Smooth muscle cell (in vitro differentiated cells): ENCODE measurements at regions not wholly inside any gene's neighbourhood (a gene's known extent, or its start where the extent isn't known, plus 50 kb on each side); places are given as distances from the start of the nearest gene placed in this dataset.

Source experiments
- DNase-seq: peaks from one replicate; lab custom pipeline; 2025; ENCODE audit not compliant: unreplicated experiment; lab: John Stamatoyannopoulos, UW
- H2AFZ ChIP-seq: fragments of 200-600 bp; sonication (generic); 2 replicates; pipeline ENCODE4 v1.6.0; 2016; ENCODE audit warnings: antibody characterized with exemption, low read depth, mild to moderate bottlenecking
- H3F3A ChIP-seq: fragments of 200-600 bp; sonication (generic); 2 replicates; pipeline ENCODE4 v1.6.0; 2017; ENCODE audit warnings: antibody characterized with exemption, low read depth
- H3K27ac ChIP-seq: fragments of 200-600 bp; sonication (generic); 2 replicates; pipeline ENCODE4 v1.5.1; 2016; ENCODE audit warnings: low read depth, mild to moderate bottlenecking
- H3K27me3 ChIP-seq: fragments of 200-600 bp; sonication (generic); 2 replicates; pipeline ENCODE4 v1.6.1; 2016; ENCODE audit warnings: low read depth, mild to moderate bottlenecking
- H3K36me3 ChIP-seq: fragments of 200-600 bp; sonication (generic); 2 replicates; pipeline ENCODE4 v1.5.1; 2016; ENCODE audit warnings: low read depth
- H3K4me1 ChIP-seq: fragments of 200-600 bp; sonication (generic); 2 replicates; pipeline ENCODE4 v1.5.1; 2016; ENCODE audit warnings: low read depth
- H3K4me2 ChIP-seq: fragments of 200-600 bp; sonication (generic); 2 replicates; pipeline ENCODE4 v1.6.0; 2016; ENCODE audit warnings: mild to moderate bottlenecking
- H3K4me3 ChIP-seq: fragments of 200-600 bp; sonication (generic); 2 replicates; pipeline ENCODE4 v1.5.1; 2016; ENCODE audit warnings: mild to moderate bottlenecking
- H3K79me2 ChIP-seq: fragments of 200-600 bp; sonication (generic); 2 replicates; pipeline ENCODE4 v1.6.0; 2016; ENCODE audit warnings: low read depth, mild to moderate bottlenecking
- H3K9ac ChIP-seq: fragments of 200-600 bp; sonication (generic); 2 replicates; pipeline ENCODE4 v1.6.0; 2016; ENCODE audit warnings: low read depth
- H3K9me3 ChIP-seq: fragments of 200-600 bp; sonication (generic); replicated peaks from 2 replicates; pipeline ENCODE4 v1.5.1; 2016; ENCODE audit warnings: low read depth
- H4K20me1 ChIP-seq: fragments of 200-600 bp; sonication (generic); 2 replicates; pipeline ENCODE4 v1.6.0; 2016; ENCODE audit warnings: low read depth
- CTCF ChIP-seq: fragments of 200-600 bp; sonication (generic); IDR thresholded peaks from 2 replicates; pipeline ENCODE4 v1.5.1; 2017; ENCODE audit warnings: borderline replicate concordance, mild to moderate bottlenecking, antibody characterized with exemption; ENCODE audit not compliant: insufficient read depth, poor library complexity, severe bottlenecking
- WGBS: methylation state at CpG from one replicate; pipeline ENCODE4 v1.1.7; 2016; ENCODE audit warnings: low lambda C conversion rate; 5-methylcytosine and 5-hydroxymethylcytosine counted together

GRCh38 chr11:22006901-22007300, 186.0 kb upstream of the ANO5 start:
- Histone ChIP-seq H3K4me1 (no peaks in the 10 kb centered on the region), H3K27me3 (no peaks in the 10 kb centered on the region), H4K20me1 (no peaks in the 10 kb centered on the region), H3K4me2 (no peak overlapping the region), H3K79me2 (no peaks in the 10 kb centered on the region), H3K27ac (no peak overlapping the region), H3K9ac (no peak overlapping the region), H3K4me3 (no peak overlapping the region), H3K36me3 (no peaks in the 10 kb centered on the region), H3F3A (no peaks in the 10 kb centered on the region), H3K9me3 (no peaks in the 10 kb centered on the region), H2AFZ (no peak overlapping the region)
- DNase-seq, result no peak
- no peak for TF ChIP-seq CTCF

- no peaks in the 10 kb centered on the region for H3K4me1 ChIP-seq
- 53% methylated on average over 1 of the region's 1 CpG for WGBS
- H3K4me2 ChIP-seq, result no peak overlapping the region
- H3K79me2 ChIP-seq, result no peaks in the 10 kb centered on the region
- H3K9ac ChIP-seq, result no peak overlapping the region
- H3K27me3 ChIP-seq, result no peaks in the 10 kb centered on the region
- no peaks in the 10 kb centered on the region for H3K36me3 ChIP-seq
- DNase-seq, result no peak
- no peak overlapping the region for H3K4me3 ChIP-seq
- H4K20me1 ChIP-seq, result no peaks in the 10 kb centered on the region
- no peak overlapping the region for H2AFZ ChIP-seq
- no peak for TF ChIP-seq CTCF
- H3F3A ChIP-seq, result no peaks in the 10 kb centered on the region
- no peaks in the 10 kb centered on the region for H3K9me3 ChIP-seq
- no peak overlapping the region for H3K27ac ChIP-seq
Measured at GRCh38 chr11:22031791-22032190, 161.1 kb upstream of the ANO5 start.

- Histone ChIP-seq H3K27ac (no peak overlapping the region), H3F3A (no peaks in the 10 kb centered on the region), H3K4me3 (no peak overlapping the region), H3K79me2 (no peaks in the 10 kb centered on the region), H3K4me2 (no peak overlapping the region), H3K27me3 (no peaks in the 10 kb centered on the region), H4K20me1 (no peaks in the 10 kb centered on the region), H3K4me1 (no peaks in the 10 kb centered on the region), H3K9me3 (no peaks in the 10 kb centered on the region), H3K36me3 (no peaks in the 10 kb centered on the region), H2AFZ (no peak overlapping the region), H3K9ac (no peak overlapping the region)
- DNase-seq, result no peak
- no peak for TF ChIP-seq CTCF
- WGBS, result 79% methylated on average over 9 of the region's 9 CpGs
Measured at GRCh38 chr11:22037505-22037904, 155.4 kb upstream of the ANO5 start.

GRCh38 chr11:22041039-22041438, 151.8 kb upstream of the ANO5 start:
- no peaks in the 10 kb centered on the region for H3K79me2 ChIP-seq
- H3K4me2 ChIP-seq, result no peak overlapping the region
- H3K9ac ChIP-seq, result no peak overlapping the region
- no peak overlapping the region for H2AFZ ChIP-seq
- WGBS, result 69% methylated on average over 2 of the region's 2 CpGs
- H3K36me3 ChIP-seq, result no peaks in the 10 kb centered on the region
- no peaks in the 10 kb centered on the region for H3K4me1 ChIP-seq
- no peak for TF ChIP-seq CTCF
- H4K20me1 ChIP-seq, result no peaks in the 10 kb centered on the region
- H3K4me3 ChIP-seq, result no peak overlapping the region
- H3K27ac ChIP-seq, result no peak overlapping the region
- DNase-seq, result no peak
- no peaks in the 10 kb centered on the region for H3K9me3 ChIP-seq
- no peaks in the 10 kb centered on the region for H3K27me3 ChIP-seq
- no peaks in the 10 kb centered on the region for H3F3A ChIP-seq
